ENCODE measurements at regions not wholly inside any gene's neighbourhood (a gene's known extent, or its start where the extent isn't known, plus 50 kb on each side); places are given as distances from the start of the nearest gene placed in this dataset.
"Not testable (repeated sequence)": the region's sequence is repeated elsewhere in the genome, so short reads cannot be mapped to it uniquely, and the experiment has no call there.

GRCh38 chr4:18689308-18690115, 668.0 kb upstream of the LCORL start:
- peak; percentile 58 for DNase-seq

- DNase-seq, result not testable (repeated sequence)
These were observed 666.8 kb upstream of the LCORL start for GRCh38 chr4:18688351-18688750.

- no peak for DNase-seq
These were observed 664.9 kb upstream of the LCORL start for GRCh38 chr4:18686338-18687037.

GRCh38 chr4:18684932-18685331, 663.4 kb upstream of the LCORL start:
- no peak for DNase-seq

- DNase-seq, result no peak
These were observed 655.0 kb upstream of the LCORL start for GRCh38 chr4:18676526-18676915.

- DNase-seq, result no peak
These were observed 654.3 kb upstream of the LCORL start for GRCh38 chr4:18675586-18676525.

GRCh38 chr4:18670034-18670433, 648.5 kb upstream of the LCORL start:
- no peak for DNase-seq

GRCh38 chr4:18669390-18669789, 647.8 kb upstream of the LCORL start:
- no peak for DNase-seq

- DNase-seq, result no peak
These were observed 644.8 kb upstream of the LCORL start for GRCh38 chr4:18666322-18666721.

GRCh38 chr4:18664171-18664570, 642.6 kb upstream of the LCORL start:
- no peak for DNase-seq

- no peak for DNase-seq
These were observed 623.8 kb upstream of the LCORL start for GRCh38 chr4:18645351-18645750.

GRCh38 chr4:18641334-18641733, 619.8 kb upstream of the LCORL start:
- DNase-seq, result no peak

GRCh38 chr4:18638031-18638430, 616.5 kb upstream of the LCORL start:
- no peak for DNase-seq

GRCh38 chr4:18636001-18636585, 614.5 kb upstream of the LCORL start:
- no peak for DNase-seq

GRCh38 chr4:18635531-18635930, 614.0 kb upstream of the LCORL start:
- DNase-seq, result no peak

- no peak for DNase-seq
These were observed 610.0 kb upstream of the LCORL start for GRCh38 chr4:18631586-18631985.

- no peak for DNase-seq
These were observed 608.9 kb upstream of the LCORL start for GRCh38 chr4:18630218-18631110.

GRCh38 chr4:18627447-18628005, 606.0 kb upstream of the LCORL start:
- no peak for DNase-seq

GRCh38 chr4:18626996-18627395, 605.4 kb upstream of the LCORL start:
- DNase-seq, result no peak

GRCh38 chr4:18626366-18626765, 604.8 kb upstream of the LCORL start:
- no peak for DNase-seq

GRCh38 chr4:18621186-18621585, 599.6 kb upstream of the LCORL start:
- DNase-seq, result no peak

GRCh38 chr4:18616720-18617119, 595.2 kb upstream of the LCORL start:
- DNase-seq, result no peak

Measured in NCI-H1694 treated with DMSO at 0.1 percent for 48 hours (cell line).